A673 (cell line): ENCODE measurements at regions not wholly inside any gene's neighbourhood (a gene's known extent, or its start where the extent isn't known, plus 50 kb on each side); places are given as distances from the start of the nearest gene placed in this dataset.
A peak's percentile ranks its signal among the peaks of the same experiment; 100 is the strongest.

Experiments used
- BruUV-seq: library from RNA; stranded (reverse); fragments of 400-500 nt; replicated peaks from 2 replicates; lab custom pipeline; 2021; lab: Mats Ljungman, UMichigan
- CTCF ChIA-PET: fragments of 300-600 bp; sonication (Branson Sonifier 250); formaldehyde crosslinking; loops from one replicate; lab custom pipeline; 2022; ENCODE audit warnings: antibody characterized with exemption; lab: Charles Lee
- POLR2A ChIA-PET: fragments of 300-600 bp; sonication (Branson Sonifier 250); formaldehyde crosslinking; loops from one replicate; lab custom pipeline; 2022; ENCODE audit warnings: antibody characterized with exemption; ENCODE audit not compliant: low non-redundant PET; lab: Charles Lee
- DNase-seq: peaks from one replicate; pipeline ENCODE4 v3.0.0-alpha.2; 2015; ENCODE audit warnings: low spot score
- H3K27ac ChIP-seq: fragments of 200-600 bp; sonication (generic); 2 replicates; pipeline ENCODE4 v1.5.1; 2016; ENCODE audit warnings: mixed run types, low read depth, mild to moderate bottlenecking, mixed read lengths, antibody characterized with exemption, low read length; ENCODE audit not compliant: poor library complexity, severe bottlenecking
- H3K27me3 ChIP-seq: fragments of 200-600 bp; sonication (generic); replicated peaks from 2 replicates; pipeline ENCODE4 v1.6.1; 2017; ENCODE audit warnings: mixed run types, low read depth, mild to moderate bottlenecking, mixed read lengths, antibody characterized with exemption, low read length; ENCODE audit not compliant: insufficient read depth, poor library complexity
- H3K36me3 ChIP-seq: fragments of 200-600 bp; sonication (generic); 2 replicates; pipeline ENCODE4 v1.6.1; 2016; ENCODE audit warnings: mixed run types, mild to moderate bottlenecking, mixed read lengths, antibody characterized with exemption, low read length; ENCODE audit not compliant: insufficient read depth, poor library complexity, severe bottlenecking
- H3K4me1 ChIP-seq: fragments of 200-600 bp; sonication (generic); 2 replicates; pipeline ENCODE4 v1.6.1; 2017; ENCODE audit warnings: mixed run types, mild to moderate bottlenecking, mixed read lengths, antibody characterized with exemption, low read length; ENCODE audit not compliant: insufficient read depth, poor library complexity, severe bottlenecking
- H3K4me3 ChIP-seq: fragments of 200-600 bp; sonication (generic); 2 replicates; pipeline ENCODE4 v1.5.1; 2016; ENCODE audit warnings: low read depth, mixed run types, mild to moderate bottlenecking, mixed read lengths, low read length; ENCODE audit not compliant: poor library complexity, severe bottlenecking
- H3K9me3 ChIP-seq: fragments of 200-600 bp; sonication (generic); 2 replicates; pipeline ENCODE4 v1.6.1; 2016; ENCODE audit warnings: mixed run types, low read depth, mild to moderate bottlenecking, mixed read lengths, antibody characterized with exemption, low read length; ENCODE audit not compliant: poor library complexity, severe bottlenecking
- CTCF ChIP-seq: fragments of 300-800, 200-600 bp; sonication (generic); conservative IDR thresholded peaks from 2 replicates; pipeline ENCODE4 v1.5.1; 2017; ENCODE audit warnings: low read depth, mild to moderate bottlenecking, antibody characterized with exemption, low read length, moderate library complexity, mixed read lengths
- EZH2 ChIP-seq: fragments of 200-600 bp; sonication (generic); IDR thresholded peaks from 2 replicates; pipeline ENCODE4 v1.6.1; 2017; ENCODE audit warnings: borderline replicate concordance, low read depth, mild to moderate bottlenecking, mixed read lengths, antibody characterized with exemption, low read length; ENCODE audit not compliant: poor library complexity, severe bottlenecking
- intact Hi-C: fragments of 100-400 bp; cut with micrococcal nuclease; formaldehyde crosslinking; loops from one replicate; pipeline ENCODE4 v1.10.0; 2022; ENCODE audit not compliant: unreplicated experiment

- ChIA-PET CTCF (no interaction called here), POLR2A (no interaction called here)
- intact Hi-C loops, result no loop called here
- TF ChIP-seq EZH2 (no peak), CTCF (no peak)
- no peak overlapping the region for H3K4me3 ChIP-seq
- peak; percentile 12 for DNase-seq
- peaks cover 20% of the 10 kb centered on the region for H3K4me1 ChIP-seq
- no peaks in the 10 kb centered on the region for H3K27me3 ChIP-seq
- BruUV-seq, result no TSS peak
- H3K9me3 ChIP-seq, result no peaks in the 10 kb centered on the region
- no peaks in the 10 kb centered on the region for H3K36me3 ChIP-seq
- peak overlapping the region; percentile 62 for H3K27ac ChIP-seq
These were observed 159.2 kb downstream of the SPRY1 start for GRCh38 chr4:123555807-123556273.

GRCh38 chr4:123556526-123556925 is 159.9 kb downstream of the SPRY1 start:
- ChIA-PET CTCF (no interaction called here), POLR2A (no interaction called here)
- Histone ChIP-seq H3K27ac (no peak overlapping the region), H3K9me3 (no peaks in the 10 kb centered on the region), H3K4me3 (no peak overlapping the region), H3K4me1 (peaks cover 20% of the 10 kb centered on the region), H3K27me3 (no peaks in the 10 kb centered on the region), H3K36me3 (no peaks in the 10 kb centered on the region)
- DNase-seq, result no peak
- TF ChIP-seq EZH2, result no peak
- no peak for TF ChIP-seq CTCF
- intact Hi-C loops, result no loop called here
- no TSS peak for BruUV-seq

GRCh38 chr4:123557857-123558536 is 161.4 kb downstream of the SPRY1 start:
- BruUV-seq, result no TSS peak
- intact Hi-C loops, result no loop called here
- DNase-seq, result no peak
- Histone ChIP-seq H3K27me3 (no peaks in the 10 kb centered on the region), H3K4me3 (no peak overlapping the region), H3K27ac (no peak overlapping the region), H3K36me3 (no peaks in the 10 kb centered on the region), H3K9me3 (no peaks in the 10 kb centered on the region), H3K4me1 (peaks cover 20% of the 10 kb centered on the region)
- ChIA-PET POLR2A (no interaction called here), CTCF (no interaction called here)
- TF ChIP-seq CTCF (no peak), EZH2 (no peak)
